Fibroblast of skin of left quadriceps (primary cell): ENCODE measurements at regions not wholly inside any gene's neighbourhood (a gene's known extent, or its start where the extent isn't known, plus 50 kb on each side); places are given as distances from the start of the nearest gene placed in this dataset.

Source experiments
- DNase-seq, 2 experiments: peaks; one replicate each; pipeline ENCODE4 v3.0.0-alpha.2; 2013; ENCODE audit warnings: low read depth in 2 of 2

DNA sequence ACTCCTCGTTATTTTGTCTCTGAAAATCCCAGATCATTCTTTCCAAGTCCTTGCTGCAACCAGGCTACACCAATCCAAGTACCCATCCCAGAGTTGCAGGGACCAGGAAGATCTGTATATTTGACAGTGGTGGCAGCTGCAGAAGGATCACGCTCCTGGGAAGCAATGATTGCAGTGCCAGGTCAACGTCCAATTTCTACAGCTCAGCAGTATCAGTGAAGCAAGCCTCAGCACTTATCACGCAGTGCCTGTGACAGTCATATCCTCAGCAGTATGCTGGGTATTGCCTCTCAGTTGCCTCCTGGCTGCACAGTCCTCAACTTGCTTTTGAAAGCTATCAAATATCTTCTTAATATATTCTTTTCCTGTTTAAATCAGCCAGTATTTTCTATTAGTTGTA is 66.7 kb downstream of the BARHL2 start:
- DNase-seq, result no peak

DNA sequence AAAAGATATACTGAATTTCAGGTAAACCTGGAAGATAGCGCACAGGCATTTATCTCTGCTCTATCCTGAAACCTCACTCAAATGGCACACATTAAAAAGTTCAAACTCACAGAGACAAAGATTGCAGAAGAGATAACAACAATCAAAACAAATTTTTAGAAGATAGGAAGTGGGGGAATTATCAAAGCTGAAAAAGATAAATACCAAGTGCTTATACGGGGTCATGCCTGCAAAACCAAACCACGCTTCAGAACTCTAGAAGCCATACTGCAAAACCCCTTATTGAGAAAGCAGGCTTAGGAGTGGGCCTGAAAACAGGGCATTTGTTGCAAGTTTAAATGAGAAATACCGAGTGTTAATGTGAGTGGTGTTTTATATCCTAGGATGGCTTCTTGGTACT is 76.8 kb downstream of the BARHL2 start:
- no peak for DNase-seq

DNA sequence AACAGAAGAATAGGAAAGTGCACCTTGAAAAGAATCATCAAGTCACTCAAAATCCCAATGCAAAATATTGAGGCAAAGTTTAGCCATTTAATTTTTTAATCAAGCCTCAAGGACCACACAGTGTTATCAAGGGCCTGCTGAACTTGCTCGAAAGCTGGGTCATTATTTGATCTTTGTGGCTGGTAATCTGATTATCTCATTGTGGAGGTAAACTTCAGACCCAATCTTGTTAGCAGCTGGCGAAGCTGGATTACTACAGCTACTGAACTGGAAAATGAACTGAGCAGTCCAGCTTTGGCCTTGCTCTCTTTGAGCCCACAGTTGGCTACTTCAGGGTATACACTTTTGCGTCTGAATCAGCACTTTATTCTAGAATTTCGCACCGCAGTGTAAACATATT is 94.4 kb downstream of the BARHL2 start:
- no peak for DNase-seq

DNA sequence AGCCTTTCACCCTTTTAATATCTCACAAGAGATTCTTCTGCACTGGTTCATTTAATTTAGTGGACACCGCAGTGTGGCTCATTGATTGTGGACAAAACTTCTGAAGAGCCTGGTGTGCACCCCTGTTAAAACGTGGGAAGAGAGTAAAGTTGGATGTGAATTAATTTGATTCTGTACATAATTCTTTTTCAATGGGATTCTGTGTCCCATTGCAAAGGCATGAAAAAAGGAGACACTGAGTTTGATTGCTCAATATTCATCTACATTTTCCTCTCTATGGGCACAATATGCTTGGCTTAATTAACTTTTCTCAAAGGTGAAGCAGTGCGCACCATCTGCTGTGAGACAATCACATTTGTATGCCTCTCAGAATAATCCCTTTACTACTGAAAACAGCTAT is 95.1 kb downstream of the BARHL2 start:
- no peak for DNase-seq

DNA sequence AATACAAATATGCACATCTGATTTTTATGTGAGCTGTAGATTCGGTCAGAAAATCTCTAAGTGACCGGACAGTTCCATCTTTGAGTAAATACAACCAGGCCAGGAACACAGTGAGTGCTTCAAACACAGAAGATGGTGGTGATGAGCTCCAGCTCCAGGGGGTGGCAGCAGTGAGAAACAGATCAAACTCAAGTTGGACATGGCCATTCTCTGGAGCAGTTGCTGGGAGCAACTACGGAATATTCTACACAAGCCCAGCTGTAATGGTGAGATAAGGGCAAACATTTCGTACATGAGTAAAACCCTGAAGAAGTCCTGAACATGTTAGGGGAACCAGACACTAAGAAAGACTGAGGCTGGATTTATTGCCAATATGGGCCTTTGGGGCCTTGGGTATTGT is 100.7 kb downstream of the BARHL2 start:
- DNase-seq, result no peak

DNA sequence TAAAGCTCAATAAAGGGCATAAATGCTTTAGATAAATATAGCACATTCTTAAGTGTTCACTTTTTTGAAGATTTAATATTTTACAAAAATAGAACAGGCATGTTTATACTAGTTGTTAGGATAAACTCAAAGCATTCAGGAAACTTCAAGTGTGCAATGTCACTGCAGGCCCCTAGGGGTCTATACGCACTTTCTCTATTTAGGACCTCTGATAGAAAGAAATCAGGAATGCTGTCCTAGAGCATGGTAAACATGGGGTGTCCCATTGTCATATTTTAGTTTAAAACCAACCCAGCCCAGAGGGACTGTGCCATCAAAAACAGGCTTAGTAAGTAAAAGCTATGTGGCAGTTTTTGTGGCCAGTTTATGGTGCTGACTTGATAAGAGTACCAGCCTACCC is 102.2 kb downstream of the BARHL2 start:
- no peak for DNase-seq

DNA sequence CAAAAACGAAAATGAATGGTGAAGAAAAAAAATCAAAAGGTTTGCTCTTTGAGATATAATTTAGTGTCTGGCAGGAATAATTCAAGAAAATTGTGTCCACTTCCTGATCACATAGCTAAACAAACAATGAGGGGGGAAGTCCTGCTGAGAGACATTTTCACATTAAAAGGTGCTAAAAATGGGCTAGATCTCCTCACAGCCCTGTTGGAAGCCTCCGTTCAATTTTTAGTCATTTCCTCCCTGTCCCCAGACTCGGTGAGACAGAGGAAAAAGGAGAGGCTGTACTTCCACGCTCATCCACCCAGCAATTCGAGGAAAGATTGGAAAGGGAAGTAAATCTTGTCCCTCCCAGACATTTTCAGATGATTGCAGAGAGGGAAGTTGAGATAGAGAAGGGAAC is 103.7 kb downstream of the BARHL2 start:
- DNase-seq, result no peak

DNA sequence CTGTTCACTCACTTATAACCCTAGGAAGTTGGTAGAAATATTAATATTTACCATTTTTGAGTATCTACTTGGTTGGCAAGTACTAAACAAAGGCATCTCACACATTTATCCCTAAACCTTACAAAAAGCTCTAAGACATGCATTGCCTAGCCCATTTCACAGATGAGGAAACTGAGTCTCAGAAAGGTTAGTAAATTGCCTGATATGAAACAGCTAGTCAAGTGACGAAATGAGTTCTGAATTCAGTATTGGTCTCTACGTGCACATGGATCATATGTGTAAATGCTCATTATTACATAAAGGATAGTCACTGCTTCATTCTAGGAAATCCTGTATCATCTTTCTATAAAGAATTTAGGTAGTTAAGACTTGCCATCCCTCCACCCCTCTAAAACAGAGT is 105.1 kb downstream of the BARHL2 start:
- no peak for DNase-seq

DNA sequence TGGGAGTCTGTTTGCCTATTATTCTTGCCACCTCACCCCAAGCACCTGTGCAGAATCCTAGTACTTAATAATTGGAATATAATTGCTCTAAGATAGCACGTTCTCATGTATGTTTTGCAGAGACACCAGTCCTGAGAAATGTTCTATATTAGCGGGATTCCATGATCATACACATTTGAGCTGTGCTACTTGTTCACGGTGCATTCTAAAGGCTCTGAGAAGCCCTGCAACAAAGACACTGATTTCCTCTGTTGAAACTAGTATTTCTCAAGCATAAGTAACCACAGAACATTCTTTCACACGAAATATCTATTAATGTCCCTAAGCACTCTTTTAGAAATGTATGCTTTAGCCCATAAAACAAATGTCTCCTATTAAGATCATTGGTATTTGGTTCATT is 109.4 kb downstream of the BARHL2 start:
- no peak for DNase-seq

DNA sequence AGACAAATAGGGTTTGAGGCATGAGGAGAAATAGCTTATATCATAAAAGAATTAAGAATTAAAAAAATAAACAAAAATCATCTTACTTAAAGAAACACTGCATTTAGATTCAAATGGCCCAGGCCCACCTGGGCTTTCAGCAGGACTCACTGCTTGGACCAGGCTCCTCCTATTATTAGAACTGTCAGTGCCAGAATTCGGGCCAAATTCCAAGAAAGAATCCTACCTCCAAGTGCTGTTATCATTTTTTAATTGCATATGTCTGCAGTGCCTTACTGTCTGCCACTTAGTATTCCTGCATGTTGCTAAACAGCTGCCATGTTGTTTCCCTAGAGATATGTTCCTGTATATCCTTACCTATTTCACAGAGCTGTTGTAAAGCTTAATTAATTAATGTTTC is 112.0 kb downstream of the BARHL2 start:
- DNase-seq, result no peak

DNA sequence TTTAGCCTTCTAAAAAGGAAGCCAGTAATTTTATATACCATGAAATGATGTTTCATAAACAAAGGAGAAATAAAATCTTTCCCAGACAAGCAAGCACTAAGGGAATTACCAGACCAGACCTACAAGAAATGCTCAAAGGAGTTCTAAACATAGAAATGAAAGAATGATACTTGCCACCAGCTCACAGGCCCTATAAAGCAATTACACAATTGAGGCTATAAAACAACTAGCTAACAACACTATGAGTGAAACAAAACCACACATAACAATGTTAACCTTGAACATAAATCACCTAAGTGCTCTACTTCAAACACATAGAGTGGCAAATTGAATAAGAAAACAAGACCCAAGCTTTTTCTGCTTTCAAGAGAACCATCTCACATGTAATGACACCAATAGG is 123.8 kb downstream of the BARHL2 start:
- DNase-seq, result no peak

DNA sequence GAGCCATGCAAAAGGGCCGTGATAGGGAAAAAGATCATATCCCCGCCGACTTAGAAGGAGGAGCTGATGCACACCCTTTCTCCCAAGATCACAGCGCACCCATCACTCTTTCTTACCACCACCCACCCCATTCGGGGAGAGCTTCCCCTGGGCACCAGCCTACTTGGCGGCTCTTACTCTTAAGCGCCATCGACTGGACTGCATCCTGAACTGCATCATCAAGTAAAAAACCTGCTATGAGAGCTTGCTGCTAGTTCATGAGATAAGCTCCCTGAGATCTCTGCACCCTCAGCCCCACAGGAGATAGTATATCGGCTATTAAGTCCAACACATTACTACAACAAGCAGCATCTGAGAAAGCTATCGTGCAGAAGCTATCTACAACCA is 125.1 kb downstream of the BARHL2 start:
- no peak for DNase-seq

DNA sequence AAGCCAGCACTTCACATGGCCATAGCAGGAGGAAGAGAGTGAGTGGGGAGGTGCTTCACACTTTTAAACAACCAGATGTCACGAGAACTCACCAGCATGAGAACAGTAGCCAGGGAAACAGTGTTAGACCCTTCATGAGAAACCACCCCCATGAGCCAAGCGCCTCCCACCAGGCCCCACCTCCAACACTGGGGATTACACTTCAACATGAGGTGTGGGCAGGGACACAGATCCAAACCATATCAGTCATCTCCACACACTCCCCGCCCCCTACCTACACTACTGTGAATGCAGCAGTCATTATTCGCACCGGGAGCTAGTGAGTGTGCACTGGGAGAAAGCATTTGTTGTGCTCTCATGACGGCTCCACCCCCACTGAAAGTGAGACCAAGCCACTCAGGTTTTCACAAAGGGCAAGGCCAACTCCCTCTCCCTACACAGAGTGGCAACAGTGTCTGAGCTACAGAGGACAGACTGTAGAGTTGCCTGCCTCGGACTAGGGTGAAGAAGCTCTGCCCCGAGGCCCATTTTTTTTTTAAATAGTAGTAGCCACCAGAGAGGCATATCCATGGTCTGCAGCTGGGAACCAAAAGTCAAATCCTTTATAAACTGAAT is 125.6 kb downstream of the BARHL2 start:
- DNase-seq, result no peak

DNA sequence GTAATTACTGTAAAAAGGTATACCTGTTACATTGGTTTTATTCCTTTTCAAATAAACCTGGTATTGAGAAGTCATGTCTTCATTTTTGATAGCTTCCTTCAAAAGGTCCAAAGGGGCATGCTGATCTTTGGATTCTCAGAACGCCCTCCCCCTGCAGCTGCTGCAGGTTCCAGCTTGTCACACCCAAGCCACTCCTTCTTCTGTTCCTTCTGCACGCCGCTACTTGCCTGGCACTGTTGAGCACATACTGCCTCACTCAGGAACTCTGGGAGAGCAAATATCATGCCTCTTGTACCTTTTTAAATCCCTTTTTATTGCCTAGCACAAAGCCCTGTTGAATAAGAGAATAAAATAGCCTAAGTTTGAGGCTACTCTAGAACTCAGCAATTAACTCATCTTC is 136.9 kb downstream of the BARHL2 start:
- no peak for DNase-seq

DNA sequence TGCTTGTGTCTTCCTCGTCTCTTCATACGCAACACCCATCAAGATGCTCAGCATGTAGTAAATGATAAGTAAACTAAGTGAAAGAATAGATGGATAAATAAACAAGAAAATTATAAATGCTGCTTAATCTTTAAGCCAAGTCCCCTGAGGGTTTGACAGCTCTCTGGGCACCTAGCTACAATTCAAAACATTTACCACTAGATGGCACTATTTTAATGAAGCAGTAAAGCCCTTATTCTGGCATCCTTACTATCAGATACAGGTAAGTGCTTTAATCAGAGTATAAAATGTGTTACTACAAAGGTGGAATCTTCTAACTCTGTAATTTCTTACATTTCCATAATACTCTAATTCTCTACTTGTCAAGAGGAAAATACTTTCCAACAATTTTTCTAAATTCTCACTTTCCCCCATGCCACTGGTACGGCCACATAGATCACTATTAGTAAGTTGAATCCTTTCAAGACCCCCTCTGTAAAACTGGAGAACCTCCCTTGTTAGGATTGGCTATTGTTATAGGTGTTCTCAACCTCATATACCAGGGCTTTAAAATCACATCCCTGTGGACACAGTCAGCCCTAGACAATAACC is 137.8 kb downstream of the BARHL2 start:
- DNase-seq, result peak; percentile 3 to 6

DNA sequence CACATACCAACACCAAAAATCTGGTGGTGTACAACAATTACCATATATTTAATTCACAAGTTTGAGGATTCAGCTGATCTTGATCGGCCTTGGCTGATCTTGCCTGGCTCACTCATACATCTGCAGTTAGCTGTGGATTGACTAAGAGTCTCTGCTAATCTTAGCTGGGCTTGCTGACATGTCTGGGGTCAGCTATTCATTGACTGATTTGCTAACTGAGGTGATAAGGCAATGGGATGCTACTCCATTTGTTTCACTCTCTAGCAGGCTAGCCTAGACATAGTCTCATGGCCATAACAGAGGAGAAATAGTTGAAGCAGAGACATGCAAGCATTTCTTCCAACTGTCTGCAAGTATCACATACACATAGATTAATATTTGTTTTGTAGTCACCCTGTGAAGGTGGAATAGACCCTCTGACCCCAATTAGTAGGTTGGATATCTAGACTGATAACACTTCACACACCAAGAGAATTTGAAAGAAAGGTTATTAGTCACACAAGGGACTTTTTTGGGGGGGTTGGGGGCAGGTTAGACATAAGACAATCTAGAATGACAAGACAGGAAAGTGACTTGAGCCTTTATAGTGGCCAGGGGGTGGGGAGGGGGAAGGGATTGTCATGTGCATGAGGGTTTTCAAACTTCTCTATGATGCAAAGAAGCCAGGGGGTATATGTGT is 142.3 kb downstream of the BARHL2 start:
- DNase-seq, result no peak

DNA sequence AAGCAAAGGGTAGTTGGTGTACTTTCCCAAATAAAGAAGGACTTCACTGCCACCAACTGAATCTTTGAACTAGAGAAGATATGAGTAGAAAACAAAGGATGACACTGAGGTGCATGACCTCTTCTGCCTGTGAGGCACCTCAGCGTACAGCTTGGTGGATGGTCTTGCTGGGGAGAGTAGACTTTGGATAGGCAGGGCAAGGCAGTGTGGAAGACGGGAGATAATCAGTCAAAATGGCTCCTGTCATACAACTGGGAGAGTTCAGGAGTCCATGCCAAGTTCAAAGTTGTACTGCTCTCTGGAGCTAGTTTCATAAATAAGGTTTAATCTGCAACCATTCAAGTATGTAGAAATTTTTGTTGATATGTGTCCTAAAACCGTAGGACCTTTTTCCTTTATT is 143.4 kb downstream of the BARHL2 start:
- no peak for DNase-seq

DNA sequence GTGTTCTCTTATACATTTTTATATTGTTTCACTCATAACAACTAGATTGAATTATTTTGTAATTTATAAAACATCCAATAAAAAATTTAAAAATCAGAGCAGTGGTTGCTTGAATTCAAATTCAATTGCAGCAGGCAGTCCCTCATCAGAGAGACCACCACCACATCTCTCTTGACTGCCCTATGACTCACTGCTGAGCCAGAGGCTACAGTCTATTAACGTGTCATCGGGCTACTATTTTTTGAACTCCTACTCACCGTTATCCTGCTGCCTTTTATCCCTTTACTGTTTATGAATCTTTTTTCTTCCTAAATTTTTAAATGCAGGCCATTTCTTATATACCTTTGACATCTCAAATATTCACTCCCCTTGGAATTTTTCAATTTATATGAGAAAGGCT is 144.7 kb downstream of the BARHL2 start:
- no peak for DNase-seq

DNA sequence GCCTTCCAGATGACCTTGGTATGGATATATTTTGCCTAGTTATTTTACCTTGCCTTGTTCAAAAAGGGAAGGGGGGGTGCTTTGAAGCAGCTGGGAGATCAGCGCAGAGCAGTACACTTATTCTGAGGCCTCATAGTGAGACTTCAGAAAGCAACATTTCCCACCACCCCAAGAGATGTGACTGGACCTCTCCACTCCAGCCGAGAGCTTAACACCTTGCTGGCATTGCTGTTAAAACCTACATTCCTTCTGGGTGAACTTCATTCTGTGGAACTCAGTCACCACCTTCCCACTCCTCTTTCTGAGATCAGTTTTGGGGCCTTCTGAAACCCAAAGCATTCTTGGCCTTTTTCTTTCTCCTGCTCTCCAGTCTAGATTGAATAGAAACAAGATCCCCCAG is 148.7 kb downstream of the BARHL2 start:
- no peak for DNase-seq

DNA sequence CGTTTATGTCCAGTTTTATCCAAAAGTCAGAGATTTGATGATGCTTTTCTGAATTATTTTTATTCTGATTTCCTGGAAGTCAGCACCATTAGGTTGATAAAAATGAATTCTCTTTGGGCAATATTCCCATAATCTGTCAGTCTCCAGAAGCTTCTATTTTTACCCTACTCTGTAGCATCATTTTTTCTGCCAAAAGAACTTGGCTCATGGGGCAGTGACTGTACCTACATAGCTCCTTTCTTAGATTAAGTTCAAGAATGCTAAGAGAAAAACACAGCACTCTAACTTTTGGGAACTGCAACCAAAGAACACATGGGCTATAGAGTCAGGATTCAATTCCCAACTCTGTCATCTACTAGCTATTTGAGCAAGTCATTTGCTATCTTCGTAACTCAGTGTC is 152.9 kb downstream of the BARHL2 start:
- DNase-seq, result no peak

DNA sequence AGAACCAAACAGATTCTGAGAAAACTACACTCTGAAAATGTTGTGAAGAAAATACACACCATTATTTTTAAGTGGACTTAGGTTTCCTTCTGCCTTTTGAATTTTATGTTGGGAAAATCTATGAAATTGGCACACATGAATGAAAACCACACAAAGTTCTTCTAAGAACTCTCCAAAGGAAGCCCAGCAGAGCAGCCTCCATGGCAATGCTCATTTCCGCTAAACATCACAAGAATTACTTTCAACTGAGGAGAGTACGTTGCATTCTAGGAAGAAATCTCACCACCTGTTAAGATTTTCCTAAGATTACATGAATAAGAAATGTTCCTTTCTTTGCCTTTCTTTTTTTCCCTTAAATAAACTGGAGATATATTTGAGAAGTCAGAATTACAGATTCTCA is 154.2 kb downstream of the BARHL2 start:
- no peak for DNase-seq

DNA sequence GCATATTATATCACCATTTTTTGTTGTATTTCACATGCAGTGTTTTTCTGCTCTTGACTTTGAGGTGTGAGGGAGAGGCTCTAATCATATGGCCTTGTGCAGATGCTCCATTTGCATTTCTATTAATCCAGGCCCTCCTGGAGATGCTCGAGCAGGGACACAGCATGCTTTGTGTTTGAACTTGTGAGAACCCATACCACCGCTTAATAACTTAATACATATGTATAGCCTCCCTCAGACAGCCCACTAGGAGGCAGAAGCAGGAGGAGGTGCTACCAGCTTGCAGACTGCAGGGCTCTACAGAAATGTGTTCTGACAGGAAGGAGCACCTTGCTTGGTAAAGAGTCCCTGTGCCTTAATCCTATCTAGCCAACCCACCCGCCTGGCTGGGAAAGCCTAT is 155.2 kb downstream of the BARHL2 start:
- DNase-seq, result no peak

DNA sequence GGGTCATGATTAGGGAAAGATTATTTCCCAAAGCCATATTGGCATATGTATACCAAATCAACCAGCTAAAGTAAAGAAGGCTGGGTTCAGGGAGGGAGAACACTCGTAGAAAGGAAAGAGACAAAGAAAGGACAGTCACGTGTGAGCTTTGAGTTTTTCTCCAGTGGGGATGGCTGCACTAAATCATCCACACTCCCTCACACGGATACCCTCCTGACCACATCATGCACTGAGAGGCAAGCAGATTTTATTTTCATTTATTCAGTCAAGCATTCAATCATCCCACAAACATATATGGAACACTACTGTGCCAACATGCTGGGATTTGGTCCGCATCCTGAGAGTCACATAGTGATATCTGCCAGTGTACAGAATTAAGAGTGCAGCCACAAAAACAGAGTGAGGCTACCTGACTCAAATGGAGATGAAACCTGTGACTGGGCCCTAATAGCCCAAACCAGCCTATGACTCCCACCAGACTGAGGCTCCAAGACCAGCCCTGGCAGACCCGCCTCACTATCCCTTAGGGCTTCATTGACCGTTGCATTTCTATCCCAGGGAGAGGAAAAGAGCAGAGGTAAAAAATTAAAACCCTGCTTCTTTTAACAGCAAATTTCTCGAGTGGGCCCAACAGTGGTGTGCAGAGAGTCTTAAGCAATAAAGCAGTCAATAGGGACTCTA is 155.9 kb downstream of the BARHL2 start:
- DNase-seq, result no peak
